ENCODE measurements at regions not wholly inside any gene's neighbourhood (a gene's known extent, or its start where the extent isn't known, plus 50 kb on each side); places are given as distances from the start of the nearest gene placed in this dataset.

GRCh38 chr17:77572065-77572601 is 386.4 kb upstream of the TNRC6C start:
- DNase-seq (ENCODE audit: low spot score), result no peak

DNA sequence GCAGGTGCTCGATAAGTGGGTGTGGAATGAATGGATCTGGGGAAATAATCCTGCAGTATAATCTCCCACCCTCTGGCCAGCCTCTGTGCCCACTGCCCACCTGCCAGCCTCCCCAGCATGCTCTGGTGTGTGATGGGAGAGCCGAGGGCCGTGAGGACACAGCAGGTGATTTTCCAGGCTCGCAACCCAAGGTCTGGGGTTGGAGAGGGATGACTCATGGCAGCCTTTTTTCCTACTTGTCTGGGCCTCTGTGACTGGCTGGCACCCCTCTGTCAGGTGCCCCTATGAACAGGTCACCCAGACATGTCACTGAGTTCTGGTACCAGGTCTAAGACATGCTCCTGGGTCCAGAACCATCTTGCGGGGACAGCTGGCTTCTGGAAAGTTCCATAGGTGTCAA is 385.7 kb upstream of the TNRC6C start:
- DNase-seq (ENCODE audit: low spot score), result no peak

- no peak for DNase-seq (ENCODE audit: low spot score)
Observed at GRCh38 chr17:77577491-77577890, 381.0 kb upstream of the TNRC6C start.

DNA sequence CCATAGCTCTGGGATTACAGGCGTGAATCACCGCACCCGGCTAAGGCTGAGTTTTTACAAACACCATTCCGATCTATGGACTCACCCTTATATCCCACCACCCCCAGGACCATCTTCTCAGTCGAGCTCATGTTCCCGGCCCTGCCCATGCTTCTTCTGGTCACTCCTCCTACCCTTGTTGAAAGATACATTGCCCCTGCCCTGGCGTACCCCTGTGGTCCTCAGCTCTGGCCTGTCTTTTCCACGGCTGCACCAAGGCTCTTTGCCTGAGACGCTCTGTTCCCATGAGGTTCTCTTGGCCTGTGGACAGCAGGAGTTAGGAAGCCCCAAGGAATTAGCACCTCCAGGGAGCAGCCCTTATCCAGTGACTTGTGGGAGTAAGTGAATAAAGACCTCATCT is 379.4 kb upstream of the TNRC6C start:
- no peak for DNase-seq (ENCODE audit: low spot score)

DNA sequence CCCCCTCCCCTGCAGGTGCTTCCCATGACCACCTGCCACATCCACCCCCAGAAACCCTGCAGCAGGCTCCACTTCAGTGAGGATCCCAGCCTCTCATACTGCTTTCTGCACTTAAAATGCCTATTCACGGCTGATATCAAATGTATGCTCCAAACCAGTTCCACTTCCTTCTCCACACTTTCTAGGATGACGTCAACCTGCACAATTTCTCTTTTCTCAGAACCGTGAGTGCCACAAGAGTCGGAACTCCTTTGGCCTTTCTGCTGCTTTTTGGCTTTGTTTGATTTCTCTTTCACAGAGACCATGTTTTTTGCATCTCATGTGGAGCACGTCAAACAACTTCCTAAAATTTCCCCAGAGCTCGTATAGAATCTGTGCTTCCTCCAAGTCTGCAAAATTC is 378.8 kb upstream of the TNRC6C start:
- peak; percentile 13 for DNase-seq (ENCODE audit: low spot score)

DNA sequence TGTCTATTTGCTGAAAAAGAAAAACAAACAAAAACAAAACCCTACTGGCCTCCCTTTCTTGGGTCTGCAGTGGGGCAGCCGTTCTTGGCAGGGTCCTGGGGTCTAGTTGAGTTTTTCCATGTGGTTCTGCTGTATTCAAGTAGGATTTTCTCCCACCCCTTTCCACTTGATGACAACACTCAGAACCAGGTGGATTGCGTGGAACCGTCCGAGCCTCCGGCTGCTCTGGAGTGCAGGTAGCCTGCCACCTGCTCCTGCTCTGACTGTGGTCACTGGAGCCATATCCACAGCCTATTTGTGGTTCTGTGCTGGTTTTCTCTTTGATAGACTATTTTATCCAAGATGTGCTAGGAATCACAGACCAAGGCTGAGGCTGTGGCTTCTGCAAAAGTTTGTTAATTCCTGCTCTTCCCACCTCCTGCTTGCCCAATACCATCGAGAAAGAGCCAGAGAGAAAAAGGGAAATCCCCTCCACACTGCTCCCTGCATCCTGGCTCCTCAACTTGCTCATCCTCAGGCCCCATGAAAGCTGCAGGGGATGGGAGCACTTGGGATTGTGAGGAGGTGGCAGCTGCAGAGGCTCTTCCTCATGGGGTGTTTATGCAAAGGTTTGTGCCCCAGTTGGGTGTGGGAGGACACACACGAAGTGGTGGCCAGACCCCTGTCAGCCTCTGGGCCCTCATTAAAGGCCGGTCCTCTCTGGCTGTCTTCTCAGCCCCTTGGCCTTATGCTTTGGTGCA is 377.8 kb upstream of the TNRC6C start:
- DNase-seq (ENCODE audit: low spot score), result no peak

DNA sequence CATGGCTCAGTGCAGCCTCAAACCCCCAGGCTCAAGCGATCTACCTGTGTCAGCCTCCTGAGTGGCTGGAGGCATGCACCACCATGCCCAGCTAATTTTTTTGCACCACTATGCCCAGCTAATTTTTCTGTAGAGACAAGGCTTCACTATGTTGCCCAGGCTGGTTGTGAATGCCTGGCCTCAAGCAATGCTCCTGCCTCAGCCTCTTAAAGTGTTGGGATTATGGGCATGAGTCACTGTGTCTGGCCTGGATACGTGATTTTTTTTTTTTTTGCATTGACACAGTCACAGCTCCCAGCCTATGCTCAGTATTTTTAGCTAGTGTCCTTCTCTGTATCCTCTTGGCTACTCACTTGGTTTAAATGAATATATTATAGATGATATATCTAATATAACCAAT is 377.0 kb upstream of the TNRC6C start:
- no peak for DNase-seq (ENCODE audit: low spot score)

DNA sequence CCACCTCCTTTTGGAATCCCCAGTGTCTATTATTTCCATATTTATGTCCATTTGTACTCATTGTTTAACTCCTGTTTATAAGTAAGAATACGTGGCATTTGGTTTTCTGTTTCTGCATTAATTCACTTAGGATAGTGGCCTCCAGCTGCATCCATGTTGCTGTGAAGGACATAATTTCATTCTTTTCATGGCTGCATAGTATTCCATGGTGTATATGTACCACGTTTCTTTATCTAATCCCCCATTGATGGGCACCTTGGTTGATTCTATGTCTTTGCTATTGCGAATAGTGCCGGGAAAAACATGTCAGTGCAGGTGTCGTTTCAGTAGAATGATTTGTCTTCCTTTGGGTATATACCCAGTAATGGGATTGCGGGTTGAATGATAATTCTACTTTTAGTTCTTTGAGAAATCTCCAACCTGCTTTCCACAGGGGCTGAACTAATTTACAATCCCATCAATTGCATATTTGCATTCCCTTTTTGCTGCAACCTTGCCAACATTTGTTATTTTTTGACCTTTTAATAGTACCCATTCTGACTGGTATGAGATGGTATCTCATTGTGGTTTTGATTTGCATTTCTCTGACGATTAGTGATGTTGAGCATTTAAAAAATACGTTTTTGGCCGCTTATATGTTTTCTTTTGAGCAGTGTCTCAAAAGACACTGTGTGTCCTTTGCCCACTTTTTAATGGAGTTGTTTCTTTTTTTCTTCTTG is 373.2 kb upstream of the TNRC6C start:
- no peak for DNase-seq (ENCODE audit: low spot score)

GRCh38 chr17:77590951-77591735 is 367.4 kb upstream of the TNRC6C start:
- DNase-seq (ENCODE audit: low spot score), result no peak

DNA sequence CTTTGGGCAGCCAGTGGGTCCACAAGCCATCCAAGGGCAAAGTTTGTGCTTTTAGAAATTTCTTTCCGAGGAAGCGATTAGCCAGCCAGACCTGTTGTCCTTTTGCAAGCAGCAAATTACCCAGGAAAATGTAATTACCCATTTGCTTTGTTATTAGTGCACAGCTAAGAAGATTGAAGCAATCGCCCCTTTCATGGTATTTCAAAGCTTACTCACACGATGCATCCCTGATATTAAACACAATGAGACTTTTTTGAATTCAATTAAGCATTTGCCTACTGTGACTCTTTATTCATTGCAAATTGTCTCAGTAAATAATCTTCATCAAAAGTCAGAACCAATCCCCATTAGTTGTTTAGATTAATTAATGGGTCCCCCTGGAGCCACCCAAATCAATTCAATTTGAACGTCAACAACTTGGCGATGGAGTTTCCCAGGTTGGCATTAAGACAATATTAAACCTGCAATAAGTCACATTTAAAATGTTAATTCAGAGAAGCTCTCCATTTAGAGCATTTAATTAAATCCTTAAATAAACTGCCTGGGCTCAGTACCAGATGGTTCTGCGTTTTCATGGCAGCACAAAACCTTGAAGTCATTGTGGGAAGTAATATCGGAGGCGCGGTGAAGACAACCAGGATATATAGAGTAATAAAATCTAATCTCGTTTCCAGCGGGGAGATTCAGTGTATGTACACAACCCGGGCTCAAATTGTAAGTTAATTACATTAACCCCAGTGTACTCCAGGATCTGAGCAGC is 366.2 kb upstream of the TNRC6C start:
- no peak for DNase-seq (ENCODE audit: low spot score)

DNA sequence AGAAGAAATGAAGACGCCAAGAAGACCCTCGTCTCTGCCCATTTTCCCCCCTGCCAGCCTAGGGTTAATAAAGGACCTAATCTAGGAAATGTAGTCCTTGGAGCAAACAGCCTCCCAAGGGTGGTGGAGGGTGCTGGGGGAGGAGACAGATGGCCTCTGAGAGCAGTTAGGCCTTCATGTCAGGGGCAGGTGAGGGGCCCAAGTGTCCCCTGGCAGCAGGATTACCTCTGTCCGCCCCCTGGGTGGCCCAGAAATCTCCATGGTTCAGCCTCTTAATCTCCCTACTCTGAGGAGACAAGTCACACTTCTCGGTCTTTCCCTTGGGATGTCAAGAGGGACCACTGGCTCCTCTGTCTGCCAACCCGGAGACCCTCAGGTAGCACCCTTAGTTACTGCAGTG is 365.4 kb upstream of the TNRC6C start:
- no peak for DNase-seq (ENCODE audit: low spot score)

DNA sequence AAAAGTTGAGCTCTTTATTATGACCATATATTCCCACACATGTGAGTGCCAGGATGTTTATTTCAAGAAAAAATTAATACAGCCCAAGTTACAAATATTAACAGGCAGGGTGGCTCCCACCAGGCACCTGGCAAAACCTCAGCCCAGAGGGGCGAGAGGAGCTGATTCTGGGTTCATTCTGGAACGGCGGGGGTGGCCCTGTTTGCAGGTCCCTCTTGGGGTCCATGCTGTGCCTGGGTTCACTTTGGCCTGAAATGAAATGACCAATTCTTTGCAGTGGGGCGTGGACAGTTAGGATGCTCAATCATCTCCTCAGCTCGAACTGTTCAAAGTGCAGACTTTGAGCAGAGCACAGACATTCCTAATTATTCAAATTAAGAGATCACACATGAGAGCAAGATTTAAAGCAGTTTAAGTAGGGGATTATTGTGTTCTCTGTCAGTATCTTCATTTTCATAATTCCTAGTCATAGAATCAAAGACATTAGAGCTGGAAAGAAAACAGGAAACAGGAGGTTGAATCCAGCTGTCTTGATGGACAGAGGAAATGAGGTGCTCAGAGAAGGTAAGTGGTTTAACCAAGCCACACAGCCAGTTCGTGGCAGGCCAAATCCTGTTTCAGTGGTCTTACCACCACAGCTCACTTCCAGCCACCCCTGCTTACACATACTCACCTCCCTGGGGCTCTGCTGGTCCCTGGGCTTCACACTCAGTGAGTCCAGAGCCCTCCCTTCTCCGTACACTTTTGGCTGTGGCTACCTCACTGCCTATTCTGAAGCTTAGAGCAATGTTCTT is 363.9 kb upstream of the TNRC6C start:
- DNase-seq (ENCODE audit: low spot score), result no peak

DNA sequence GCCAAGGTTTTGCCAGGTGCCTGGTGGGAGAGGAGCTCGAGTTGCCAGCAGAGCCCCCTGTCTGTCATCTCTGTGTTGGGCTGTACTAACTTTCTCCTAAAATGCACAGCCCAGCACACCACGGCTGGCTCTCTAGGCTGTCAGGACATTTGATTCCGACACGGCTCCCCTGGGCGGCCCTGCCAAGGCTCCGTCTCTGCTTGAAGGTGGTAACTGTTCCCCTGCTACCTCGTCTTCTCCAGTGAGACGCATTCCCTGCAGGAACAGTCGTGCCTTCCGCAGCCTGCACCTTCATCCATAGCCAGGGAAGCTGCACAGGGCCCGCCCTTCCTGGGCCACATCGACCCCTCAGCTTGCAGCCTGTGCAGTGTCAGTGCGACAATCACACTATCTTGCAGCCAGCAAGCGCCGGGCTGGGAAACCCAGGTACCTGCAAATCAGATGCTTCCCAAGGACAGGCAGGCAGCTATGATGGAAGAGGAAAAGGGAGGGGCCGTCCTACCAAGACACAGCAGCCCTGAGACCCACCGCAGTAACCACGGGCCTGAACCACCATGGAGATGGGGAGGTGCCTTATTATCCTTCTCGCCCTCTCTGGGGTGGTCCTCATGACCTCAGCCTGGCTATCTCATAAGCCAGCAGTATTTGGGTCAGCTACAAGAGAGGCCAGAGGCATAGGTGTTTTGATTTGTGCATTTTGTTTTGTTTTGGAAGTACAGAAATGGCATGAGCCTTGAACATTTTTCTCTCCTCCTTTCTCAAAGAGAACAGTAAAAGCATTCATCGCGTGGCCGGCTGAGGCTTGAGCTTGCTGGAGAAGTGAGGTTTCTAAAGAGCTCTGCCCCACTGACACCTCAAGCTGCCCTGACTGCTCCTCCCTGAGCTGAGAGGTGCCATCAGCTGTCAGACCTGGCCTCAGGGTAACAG is 361.7 kb upstream of the TNRC6C start:
- no peak for DNase-seq (ENCODE audit: low spot score)

- no peak for DNase-seq (ENCODE audit: low spot score)
Observed at GRCh38 chr17:77597418-77598240, 360.9 kb upstream of the TNRC6C start.

DNA sequence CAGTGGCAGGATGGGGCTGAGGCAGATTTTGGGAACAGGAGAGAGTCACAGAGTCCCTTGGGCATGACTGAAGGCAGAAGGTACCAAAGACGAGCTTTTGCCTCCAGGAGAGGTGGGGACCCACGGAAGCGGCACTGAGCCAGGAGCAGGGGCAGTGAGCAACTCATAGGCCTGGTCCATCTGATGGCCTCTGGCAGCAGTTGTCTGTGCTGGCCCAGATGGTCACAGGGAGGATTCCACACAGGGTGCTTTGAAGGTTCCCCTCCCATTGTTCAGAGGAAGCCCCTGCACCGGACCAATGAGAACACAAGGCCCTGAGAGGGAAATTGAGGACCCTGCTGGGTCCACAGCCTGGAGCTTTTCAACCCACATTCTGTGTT is 360.3 kb upstream of the TNRC6C start:
- DNase-seq (ENCODE audit: low spot score), result no peak

- no peak for DNase-seq (ENCODE audit: low spot score)
Observed at GRCh38 chr17:77599699-77600098, 358.8 kb upstream of the TNRC6C start.

DNA sequence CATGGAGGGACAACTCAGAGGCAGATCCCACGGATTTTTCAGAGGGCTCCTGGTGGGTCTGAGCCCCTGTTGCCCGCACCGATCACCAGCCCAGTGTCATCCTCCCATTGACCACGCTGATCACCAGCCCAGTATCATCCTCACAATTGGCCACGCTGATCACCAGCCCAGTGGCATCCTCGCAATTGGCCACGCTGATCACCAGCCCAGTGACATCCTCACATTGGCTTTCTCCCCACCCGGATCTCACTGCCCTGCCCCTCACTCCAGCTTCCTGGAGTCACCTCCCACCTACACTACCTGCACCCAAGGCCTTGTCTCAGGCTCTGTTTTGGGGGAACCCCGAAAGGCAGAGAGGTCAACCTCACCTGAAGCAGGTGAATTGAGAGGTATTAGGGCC is 358.2 kb upstream of the TNRC6C start:
- DNase-seq (ENCODE audit: low spot score), result no peak

DNA sequence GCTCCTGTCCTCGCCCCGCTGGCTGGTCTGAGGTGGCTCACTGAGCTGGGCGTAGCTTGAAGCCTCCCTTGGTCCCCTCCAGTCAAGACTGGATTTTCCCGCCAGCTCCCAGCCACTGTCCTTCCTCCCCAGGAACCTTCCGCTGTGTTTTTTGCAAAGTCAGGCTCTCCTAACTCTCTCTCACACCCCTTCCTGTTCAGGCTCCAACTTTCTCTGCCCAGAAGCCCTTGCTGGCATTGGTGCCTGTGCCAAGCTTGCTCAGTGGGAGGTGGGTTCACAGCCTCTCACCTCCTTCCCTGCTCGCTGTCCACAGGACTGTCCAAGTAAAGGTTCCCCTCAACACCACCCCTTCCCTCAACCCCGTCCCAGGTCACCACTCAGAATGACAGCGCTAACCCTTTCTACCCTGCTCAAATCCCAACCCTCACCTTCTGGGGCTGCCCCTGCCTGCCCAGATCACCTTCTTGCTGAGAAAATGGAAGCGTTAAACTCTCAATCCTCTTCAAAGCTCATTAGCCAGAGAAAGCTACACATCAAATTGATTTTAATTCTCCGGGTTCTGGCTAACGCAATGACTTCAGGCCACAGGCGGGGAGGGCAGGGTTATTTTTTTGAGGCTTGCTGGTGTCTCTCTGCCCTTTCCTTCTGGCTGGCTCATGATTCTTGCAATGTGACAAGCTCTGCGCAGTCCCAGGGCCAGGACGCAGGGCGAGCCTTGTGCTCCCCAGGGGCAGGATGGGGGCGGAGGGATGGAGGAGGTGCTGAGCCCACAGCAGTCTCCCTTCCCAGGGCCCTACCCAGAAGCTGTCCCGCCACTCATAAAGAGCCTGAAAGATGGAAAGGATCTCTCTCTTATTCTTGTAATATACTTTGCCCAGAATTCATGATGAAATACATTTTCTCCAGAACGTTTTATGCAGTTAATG is 357.2 kb upstream of the TNRC6C start:
- no peak for DNase-seq (ENCODE audit: low spot score)
